NCI-H748 (cell line): ENCODE measurements at regions not wholly inside any gene's neighbourhood (a gene's known extent, or its start where the extent isn't known, plus 50 kb on each side); places are given as distances from the start of the nearest gene placed in this dataset.
"Not testable (repeated sequence)": the region's sequence is repeated elsewhere in the genome, so short reads cannot be mapped to it uniquely, and the experiment has no call there.

ENCODE experiments used
- DNase-seq: peaks from one replicate; lab custom pipeline; 2025; ENCODE audit not compliant: unreplicated experiment; lab: John Stamatoyannopoulos, UW

- DNase-seq = no peak
Measured at GRCh38 chr2:65754219-65754618, 321.8 kb upstream of the SPRED2 start.

DNA sequence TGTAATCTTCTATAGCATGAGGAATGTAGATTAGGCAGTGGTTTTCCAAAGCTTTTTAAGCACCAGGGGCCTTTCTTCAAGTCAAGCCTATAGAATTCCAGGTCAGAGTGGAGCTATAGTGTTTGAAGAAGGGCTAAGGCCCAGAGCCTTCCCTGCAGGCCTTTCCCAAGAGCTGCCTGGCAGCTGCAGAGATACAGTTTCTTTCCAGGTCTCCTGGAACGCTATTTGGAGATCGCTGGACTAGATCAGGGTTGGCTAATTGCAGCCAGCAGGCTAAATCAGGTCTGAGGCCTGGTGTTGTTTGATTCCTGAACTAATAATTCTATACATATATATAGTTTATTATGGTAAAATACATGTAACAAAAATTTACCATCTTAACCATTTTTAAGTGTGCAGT is 319.0 kb upstream of the SPRED2 start:
- no peak for DNase-seq

DNA sequence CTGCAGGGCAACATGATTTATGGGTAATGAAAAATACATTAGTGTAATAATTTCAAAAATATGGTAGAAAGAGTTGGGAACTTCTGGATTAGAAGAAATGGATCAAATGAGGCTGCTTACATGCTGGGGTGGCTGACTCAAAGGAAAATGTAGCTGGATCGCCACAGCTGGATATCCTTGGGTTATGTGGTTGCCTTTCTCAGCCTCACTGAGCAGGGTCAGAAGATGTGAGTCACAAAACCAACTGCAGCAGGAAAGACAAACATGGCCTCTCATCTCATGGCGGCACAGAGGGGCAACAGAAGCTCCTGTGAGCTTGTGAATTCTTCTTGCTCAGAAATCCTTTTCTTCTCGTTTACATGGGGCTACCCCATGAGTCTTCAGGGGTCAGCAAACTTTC is 317.1 kb upstream of the SPRED2 start:
- no peak for DNase-seq

GRCh38 chr2:65747875-65748274 is 315.5 kb upstream of the SPRED2 start:
- not testable (repeated sequence) for DNase-seq

- DNase-seq = no peak
Measured at GRCh38 chr2:65746931-65747675, 314.7 kb upstream of the SPRED2 start.

- DNase-seq = no peak
Measured at GRCh38 chr2:65744477-65745200, 312.2 kb upstream of the SPRED2 start.

DNA sequence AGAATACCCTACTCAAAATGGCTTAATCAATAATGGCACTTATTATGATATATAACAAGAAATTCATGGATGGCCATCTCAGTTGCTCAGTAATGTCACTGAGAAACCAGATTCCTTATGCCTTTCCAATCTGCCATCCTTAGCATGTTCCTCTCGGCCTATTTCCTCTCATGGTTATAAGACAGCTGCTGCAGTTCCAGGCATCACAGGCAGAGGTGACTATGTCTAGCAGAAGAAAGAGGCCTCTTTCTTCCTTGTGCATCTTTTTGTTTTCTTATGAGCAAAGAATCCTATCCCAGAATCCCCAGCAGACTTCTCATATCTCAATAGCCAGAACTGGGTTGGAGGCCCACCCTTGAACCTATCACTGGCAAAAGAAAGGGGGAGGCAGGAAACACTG is 310.6 kb upstream of the SPRED2 start:
- no peak for DNase-seq

DNA sequence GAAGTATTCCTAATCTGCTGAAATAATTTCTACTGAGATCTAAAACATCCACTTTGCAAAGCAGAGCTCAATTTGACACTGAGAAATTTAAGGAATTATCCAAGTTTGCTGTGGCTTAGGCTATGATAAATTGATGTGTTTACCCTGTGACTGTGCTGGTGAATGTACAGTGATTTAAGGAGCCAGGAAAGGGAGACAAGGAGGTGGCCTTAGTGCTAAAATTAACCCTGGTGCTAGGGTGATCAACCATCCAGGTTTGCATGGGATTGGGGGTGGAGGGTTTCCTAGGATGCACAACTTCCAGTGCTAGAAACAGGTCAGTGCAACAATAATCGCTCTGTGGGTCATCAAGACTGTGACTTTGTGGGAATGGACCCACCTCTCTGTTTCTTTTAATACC is 307.5 kb upstream of the SPRED2 start:
- no peak for DNase-seq

GRCh38 chr2:65737452-65738011 is 305.1 kb upstream of the SPRED2 start:
- DNase-seq = no peak

DNA sequence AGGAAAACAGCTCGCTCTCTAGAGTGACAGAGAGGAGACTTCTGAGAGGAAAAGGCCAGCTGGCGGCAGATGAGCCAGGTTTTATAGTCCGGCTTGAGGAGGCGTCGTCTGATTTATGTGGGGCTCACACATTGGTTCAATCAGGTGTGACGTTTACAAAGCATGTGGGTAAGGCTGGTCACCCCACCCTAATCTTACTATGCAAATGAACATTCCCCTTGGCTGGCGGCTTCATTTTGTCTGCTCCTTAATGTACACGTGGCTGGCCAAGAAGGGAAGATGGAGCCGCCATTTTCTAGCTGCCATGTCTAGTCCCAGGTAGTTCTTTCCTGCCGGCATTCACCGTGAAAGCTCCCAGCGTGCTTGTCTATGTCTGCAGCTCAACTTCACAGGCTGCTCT is 299.1 kb upstream of the SPRED2 start:
- no peak for DNase-seq

DNA sequence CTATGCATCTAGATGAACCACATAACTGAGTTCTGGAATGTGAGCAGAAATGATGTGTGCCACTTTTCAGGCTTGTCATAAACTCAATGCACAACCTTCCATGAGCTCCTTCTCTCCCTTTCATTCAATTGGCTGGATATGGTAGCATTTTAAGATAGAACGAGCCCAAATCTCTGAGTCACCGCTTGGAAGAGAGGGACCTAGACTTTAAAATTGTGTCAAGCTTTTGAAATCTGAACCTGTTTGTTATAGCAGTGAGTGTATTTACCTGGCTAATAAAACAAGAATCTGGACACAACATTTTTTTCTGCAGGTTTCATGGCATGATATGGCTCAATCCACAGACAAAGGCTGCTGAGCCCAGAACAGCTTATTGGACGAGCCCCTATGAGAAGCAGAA is 297.8 kb upstream of the SPRED2 start:
- DNase-seq = no peak

- DNase-seq = no peak
Measured at GRCh38 chr2:65729246-65729645, 296.8 kb upstream of the SPRED2 start.

DNA sequence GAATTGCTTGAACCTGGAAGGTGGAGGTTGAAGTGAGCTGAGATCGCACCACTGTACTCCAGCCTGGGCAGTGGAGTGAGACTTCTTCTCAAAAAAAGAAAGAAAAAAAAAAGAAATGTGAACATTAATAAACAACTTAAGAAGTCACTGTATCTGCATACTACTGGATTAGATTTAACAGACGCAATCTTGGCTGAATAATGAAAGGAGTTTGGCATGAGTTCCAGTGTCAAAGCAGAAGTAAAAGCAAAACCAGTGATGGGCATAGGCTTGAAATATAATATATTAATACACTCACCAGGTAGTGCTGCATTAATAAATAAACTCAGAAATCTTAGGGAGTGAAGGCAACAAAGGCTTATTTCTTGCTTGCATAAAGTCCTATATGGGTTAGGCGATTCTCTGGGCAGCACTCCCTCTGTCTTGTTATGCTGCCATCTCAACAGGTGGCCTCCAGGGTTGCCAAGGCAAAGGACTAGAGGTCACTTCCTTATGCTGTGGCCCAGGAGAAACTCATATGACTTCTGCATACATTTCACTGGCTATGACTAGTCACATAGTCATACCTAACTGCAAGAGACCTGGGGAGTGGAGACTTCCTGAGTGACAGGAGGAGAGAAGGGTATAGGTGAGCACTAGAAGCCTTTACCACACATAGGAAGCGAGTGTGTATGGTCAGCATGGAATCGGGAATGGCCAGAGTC is 296.2 kb upstream of the SPRED2 start:
- no peak for DNase-seq

DNA sequence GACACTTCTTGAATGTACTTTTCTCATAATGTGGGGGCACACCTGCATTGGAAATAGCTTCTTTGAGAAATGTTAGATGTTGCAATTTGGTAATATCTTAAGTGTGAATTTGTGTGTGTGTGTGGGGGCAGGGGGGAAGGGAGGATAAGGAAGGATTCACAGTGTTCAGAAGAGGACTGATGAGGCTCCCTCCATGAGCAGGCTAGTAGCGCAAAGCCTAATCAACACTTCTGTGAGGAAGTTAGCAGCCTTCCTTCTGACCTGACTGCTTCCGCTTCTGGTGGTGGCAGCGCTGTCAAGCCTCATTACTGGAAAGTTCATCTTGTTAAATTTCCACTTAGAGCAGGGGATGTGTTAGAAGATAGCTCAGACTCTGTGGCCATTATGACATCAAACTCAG is 295.4 kb upstream of the SPRED2 start:
- DNase-seq = no peak

DNA sequence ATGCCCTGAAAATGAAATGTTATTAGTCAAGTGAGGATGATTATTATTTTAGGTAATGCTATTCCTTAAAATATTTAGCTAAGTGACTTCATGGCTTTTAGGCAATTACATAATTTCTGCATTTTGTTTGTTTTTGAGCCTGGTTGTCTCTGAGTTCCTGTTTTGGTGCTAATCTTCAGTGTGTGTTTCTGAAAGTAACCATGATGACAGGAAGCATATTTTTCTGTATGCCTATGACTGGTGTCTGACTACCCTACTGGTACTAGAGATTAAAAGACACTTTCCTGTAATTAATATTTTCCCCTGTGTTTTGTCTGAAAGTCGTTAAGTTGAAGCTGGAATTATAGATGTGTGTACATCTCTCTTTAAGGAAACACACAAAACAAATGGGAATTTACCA is 295.0 kb upstream of the SPRED2 start:
- no peak for DNase-seq

DNA sequence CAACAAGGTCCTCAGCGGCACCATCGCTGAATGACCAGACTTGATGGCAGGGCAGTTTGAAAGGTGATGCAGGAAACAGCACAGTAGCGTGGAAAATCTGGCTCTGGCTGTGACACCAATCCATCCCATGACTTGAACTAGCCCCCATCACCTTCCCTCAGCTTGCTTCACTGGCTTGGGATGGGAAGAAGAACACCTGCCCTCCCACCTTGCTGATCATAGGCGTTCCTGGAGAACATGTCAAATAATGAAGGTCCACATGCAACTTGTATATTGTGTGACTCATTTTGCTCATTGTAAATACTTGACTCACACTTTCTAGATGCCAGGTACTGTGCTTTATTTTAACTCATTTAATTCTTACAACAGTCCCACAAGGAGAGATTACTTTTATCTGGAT is 292.4 kb upstream of the SPRED2 start:
- no peak for DNase-seq

DNA sequence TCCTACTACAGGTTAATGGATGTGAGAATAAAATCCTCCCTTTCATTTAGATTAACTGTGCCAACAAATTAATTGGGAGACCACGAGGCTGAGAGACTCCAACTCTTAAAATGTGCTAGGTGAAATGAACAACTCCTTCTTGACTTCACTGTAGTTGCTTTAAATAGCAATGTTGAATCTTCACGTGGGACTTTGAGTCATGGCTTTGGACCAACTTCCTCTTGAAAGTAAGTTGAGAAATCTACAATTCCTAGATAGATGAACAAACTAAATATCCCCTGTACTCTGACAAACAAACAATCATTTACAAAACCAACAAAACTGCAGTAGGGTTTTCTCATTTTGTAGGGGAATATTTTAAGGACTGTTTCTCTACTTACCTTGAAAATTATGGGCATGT is 291.9 kb upstream of the SPRED2 start:
- DNase-seq = no peak

DNA sequence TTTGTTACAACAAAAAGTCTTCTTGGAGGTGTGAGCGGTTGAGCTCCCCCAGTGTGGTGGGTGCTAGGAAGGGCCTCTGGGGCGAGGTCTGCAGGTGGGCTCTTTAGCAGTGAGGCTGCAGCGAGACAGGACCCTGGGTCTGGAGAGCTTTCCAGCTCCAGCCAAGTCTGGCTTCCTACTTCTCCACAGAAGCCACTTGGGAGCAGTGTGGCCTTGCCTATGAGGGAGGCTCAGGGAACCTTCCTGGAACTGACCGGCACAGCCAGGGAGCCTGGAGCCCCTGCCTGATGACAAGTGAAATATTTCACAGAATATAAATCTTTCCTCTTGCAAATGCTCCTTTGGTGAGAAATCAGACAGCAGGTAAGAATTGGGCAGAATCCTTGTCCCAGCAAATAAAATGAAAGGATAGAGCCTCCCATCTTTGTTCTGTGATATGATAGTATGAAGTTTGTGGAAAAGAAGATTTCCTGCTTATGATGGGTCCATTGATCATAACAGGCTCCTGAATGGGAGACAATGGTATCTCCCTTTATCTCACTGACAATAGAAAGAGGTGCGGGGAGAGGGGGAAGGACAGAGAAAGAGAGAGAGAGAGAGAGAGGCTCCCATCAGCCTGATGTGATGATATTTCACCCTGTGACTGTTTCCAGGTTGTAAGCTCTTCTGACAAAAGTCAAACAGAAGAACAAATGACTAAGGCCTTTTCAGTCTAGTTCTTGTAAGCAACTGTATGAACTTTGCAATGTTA is 289.8 kb upstream of the SPRED2 start:
- DNase-seq = peak; percentile 60

DNA sequence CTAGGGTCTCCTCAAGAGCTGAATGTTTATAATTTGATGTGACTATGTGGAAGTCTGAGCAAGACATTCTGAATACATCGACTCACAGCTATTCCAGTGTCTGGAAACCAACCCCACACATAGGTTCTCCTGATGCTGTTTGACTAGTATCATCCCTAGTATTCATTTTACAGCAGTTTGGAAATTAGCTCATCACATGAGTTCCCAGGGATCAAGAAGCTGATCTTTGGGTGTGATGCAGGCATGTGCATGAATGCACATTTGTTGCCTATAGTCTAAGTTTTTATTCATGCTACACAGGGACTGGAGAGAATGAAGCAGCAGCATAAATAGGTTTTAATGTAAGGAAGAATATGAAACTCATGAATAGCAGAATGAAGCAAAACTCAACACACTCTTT is 284.3 kb upstream of the SPRED2 start:
- no peak for DNase-seq

- DNase-seq = no peak
Measured at GRCh38 chr2:65715323-65715722, 282.9 kb upstream of the SPRED2 start.

DNA sequence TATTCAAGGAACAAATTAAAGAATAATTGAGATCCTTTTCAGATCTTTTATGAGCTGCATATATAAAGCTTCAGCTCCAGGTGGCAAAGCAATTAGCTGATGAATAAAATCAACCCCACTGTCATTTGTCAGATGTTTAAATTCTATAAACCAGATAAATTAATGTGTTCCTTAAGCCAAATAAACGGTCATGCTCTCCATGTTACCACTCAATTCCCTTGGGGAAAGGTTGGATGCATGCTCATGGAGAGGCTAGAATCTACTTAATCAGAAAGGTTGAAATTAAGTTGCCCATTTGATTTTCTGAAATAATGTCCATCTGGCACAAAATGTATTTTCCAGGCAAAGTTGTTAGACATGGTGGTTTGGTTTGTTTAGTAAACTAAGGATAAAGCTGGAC is 282.5 kb upstream of the SPRED2 start:
- peak; percentile 29 for DNase-seq
